Hematopoietic multipotent progenitor cell treated with erythropoietin and hydrocortisone succinate and interleukin-3 and kit ligand, for 6 days (in vitro differentiated cells): ENCODE measurements at regions not wholly inside any gene's neighbourhood (a gene's known extent, or its start where the extent isn't known, plus 50 kb on each side); places are given as distances from the start of the nearest gene placed in this dataset.

Experiments used
- DNase-seq: peaks from one replicate; pipeline ENCODE4 v3.0.0-alpha.2; 2015

GRCh38 chr2:236719192-236719635 is 149.6 kb downstream of the ACKR3 start:
- no peak for DNase-seq

DNA sequence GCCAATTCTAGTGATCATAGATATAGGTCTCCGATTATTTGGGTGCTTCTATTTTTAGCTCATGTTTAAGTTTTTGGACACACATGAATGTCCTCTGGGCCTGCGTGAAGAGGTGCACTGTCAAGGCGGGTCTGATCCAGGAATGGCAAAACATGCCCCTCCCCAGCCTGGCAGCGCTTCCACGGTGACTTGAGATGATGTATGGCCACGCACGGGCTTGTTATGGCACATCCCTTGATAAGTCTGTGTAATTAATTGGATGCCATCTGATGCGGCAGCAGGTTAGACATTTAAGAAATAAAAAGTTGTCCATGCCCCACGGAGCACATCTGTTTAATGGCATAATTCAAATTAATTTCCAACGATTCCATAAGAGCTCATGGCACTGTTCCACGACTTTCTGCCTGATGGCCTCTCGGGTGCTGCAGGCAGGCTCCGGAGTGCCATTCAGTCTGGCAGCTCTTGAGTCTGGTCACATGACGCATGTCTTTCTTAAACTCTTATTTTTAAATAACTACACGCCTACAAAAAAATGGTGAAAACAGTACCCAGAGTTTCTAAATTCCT is 151.4 kb downstream of the ACKR3 start:
- no peak for DNase-seq

DNA sequence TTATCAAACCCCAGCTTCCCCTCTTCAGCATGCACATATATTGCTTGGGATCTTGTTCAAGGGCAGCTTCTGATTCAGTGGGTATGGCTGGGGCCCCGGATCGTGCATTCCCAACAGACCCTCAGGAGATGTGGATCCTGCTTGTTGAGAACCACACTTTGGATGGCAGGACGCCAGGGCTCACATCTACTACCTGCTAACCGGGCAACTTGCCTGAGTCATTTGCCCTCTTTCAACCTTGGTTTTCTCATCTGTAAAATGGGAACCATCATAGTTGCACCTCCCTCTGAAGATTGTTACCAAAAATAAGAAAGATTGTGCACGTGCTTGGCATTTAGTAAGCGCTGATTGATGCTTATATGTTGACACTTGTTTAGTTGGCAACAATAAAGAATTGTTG is 154.6 kb downstream of the ACKR3 start:
- no peak for DNase-seq

- no peak for DNase-seq
Observed at GRCh38 chr2:236726701-236727450, 157.3 kb downstream of the ACKR3 start.

GRCh38 chr2:236728916-236729670 is 159.5 kb downstream of the ACKR3 start:
- no peak for DNase-seq

DNA sequence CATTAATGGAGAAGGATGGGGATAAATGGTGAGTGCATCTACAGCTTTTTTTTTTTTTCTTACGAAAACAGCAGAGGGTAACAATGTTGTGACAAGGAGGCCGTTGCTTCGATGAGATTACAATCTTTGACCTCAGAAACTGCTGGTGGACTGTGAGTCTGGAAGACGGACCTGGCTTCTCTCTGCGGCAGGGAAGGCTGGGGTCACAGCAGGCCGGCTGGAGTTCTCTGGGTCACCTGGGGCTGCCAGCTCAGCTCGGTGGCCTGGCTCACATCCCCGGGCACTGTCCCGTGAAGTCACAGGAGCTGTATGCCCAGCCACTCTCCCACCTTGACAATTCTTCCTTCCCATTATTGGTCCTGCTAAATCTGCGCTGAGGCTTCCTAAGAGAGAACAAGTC is 160.8 kb downstream of the ACKR3 start:
- DNase-seq = no peak

- no peak for DNase-seq
Observed at GRCh38 chr2:236731767-236732580, 162.3 kb downstream of the ACKR3 start.

DNA sequence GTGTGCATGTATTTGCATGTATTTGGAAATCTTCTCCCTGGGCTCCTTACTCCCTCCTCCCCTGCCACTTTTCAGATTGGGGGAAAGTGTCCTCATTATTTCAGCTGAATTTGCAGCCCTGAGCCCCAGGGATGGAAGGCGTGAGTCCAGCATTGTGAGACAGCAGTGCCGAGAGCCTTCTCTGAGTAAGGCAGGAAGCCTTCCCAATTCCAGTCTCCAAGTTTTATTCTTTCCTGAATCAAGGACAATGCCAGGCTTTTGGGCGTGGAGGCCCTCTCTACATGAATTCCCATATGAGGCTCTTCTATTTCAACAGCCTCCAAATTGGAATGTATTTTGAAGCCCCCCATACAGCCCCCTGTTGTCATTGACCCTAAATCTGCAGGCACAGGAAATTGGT is 163.5 kb downstream of the ACKR3 start:
- DNase-seq = no peak

- no peak for DNase-seq
Observed at GRCh38 chr2:236735825-236736238, 166.2 kb downstream of the ACKR3 start.

DNA sequence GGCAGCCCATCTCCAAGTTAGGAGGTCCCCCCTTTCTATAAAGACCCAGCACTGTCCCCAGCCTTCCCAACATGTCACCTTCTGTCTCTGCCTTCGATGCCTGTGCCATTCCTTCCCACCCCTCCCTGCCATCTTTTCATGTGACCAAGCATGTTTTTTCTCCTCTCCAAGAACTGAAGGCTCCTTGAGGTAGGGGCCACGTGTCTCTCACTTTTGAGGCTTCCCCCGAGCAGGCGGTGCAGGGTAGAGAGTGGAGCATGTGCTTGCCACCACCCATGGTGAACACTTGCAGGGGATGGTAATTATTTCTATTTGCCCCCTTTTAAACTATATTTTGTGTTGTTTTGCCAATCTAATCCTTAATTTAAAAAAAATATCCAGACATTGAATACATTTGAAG is 168.4 kb downstream of the ACKR3 start:
- DNase-seq = no peak

- no peak for DNase-seq
Observed at GRCh38 chr2:236738896-236739295, 169.3 kb downstream of the ACKR3 start.

DNA sequence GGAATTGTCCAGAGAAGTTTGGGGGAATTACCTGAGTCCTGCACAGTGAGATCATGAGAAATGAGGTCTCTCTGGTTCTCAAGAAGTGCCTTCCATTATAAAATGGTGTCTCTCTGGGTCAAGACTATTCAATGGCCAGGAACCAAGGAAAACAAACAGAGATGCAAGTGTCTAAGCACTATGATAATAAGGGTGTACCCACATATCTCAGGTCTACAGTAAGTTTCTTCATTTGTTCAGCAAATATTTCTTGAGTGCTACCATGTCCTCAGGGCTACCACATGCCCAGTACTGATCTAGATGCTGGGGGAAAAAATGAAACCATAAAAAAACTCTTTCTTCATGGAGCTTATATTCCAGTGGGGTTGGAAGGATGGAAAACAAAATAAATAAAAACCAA is 170.0 kb downstream of the ACKR3 start:
- DNase-seq = no peak

DNA sequence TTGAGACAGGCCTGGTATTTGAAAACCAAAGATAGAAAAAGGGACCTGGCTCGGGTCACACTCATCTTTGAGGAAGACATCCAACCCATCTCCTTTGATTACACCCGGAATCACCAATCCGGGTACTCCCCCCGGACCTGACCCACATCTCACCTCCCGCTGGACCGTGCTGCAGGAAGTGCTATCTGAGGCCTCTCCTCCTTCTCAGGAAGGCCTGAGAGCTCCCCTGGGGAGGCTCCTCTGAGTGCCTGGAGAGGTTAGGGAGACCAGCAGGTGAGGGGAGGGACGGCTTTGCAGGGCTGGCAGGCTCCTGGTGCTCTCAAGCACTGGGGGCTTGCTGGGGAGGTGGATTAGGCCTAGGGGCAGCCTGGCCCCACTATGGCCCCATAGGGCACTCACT is 170.9 kb downstream of the ACKR3 start:
- DNase-seq = no peak

DNA sequence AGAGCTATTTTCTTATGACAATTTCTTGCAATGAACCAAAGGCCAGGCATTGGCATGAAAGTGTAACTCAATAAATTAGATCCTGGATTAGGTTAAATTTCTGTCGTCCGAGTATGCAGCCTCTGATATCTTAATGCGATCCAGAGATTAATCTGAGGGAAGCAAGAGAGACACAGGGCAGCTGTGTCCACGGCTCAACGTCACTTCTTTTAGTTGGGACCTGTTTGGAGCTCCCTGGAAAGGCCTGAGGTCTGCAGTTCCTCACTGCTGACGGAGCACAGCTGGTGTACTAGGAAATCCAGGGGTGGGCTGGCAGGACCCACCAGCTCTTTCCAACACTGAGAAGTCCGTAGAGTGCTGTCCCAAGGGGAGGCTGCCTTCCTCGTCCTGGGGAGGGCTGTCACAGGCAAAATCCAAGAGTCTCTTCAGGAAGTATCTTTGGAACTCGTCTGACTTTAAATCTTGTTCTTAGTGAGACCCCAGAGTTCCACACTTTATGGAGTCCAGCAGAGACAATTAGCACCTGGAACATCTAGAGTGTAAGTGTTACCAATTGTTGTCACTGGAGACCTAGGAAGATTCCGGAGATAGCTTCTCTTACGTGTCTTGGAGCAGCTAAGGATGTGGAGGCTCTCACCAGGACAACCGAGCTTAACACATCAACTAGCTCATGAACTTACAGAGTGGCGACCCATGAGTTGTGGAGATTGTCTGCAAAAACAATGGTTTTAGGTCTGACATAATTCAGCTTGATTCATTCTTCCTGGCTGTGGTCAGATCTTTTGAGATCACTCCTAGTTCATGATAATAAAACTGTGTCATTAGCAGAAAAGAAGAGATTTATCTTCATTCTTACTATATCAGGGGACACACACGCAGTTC is 173.7 kb downstream of the ACKR3 start:
- no peak for DNase-seq

DNA sequence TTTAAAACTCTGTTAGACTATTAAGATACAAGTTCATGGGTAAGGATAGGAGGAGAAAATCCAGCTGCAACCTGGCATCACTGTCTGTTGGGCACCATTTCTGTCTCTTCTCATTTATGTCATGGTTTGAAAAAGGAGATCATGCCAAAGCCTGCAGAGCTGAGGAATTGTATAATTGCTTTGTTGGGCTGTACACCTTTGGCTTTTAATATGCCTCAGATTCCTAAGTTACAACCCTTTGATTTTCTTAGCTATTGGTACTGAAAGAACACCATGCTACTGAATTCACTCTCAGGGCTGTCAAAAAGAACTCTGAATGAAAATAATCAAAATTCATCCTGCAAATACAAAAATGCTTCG is 174.3 kb downstream of the ACKR3 start:
- no peak for DNase-seq

GRCh38 chr2:236744281-236744705 is 174.7 kb downstream of the ACKR3 start:
- DNase-seq = no peak

DNA sequence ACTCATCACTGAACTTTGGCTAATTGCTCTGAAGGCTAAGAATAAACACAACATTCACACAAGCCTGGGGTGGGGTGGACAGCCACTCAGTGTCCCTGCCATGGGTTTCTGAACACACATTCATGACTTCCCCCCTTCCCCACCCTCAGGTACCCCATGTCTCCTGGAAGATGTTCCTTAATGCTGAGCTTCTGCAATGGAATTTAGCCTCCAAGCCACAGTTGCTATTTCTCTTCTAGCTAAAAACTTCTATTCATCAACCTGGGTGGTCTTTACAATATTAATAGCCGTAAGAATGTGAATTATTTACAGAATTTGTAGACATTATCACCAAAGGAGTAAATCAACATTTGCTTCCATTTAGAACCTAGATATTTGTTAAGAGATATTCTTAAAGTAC is 175.1 kb downstream of the ACKR3 start:
- no peak for DNase-seq

DNA sequence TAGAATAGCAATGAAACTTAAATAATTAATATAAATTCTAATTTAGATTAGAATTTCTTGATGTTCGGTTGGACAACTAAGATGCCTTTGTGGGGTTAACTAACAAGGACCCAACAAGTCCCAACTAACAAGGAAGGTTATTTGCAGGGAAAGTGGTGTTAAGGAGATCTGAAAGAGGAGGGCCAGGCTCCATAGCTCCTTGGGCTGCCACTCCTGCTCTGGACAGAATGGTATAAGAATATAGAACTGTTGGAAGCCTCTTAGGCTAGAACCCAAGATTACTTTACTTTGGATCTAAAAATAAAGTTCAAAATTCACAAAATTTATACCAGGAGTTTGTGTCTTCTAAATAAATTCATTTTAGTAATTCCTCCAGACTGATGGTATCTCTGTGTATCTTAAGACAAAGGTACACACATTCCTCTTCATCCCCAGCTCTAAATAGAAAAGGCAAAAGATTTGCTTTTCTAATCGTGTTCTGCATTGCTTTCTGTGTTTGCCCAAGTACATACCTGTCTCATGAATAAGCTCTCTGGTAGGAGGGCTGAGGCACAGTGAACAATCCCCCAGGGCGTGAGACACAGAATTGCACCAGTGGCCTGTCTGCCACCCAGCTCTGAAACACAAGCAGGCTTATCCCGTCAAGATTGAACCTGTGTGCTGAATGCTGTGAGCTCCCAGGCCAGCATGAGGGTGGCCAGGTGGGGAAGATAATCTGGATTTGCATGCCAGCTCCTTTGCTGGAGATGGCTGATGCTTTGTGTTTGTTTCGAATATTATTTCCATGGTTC is 176.0 kb downstream of the ACKR3 start:
- DNase-seq = no peak

GRCh38 chr2:236746833-236747232 is 177.2 kb downstream of the ACKR3 start:
- no peak for DNase-seq

DNA sequence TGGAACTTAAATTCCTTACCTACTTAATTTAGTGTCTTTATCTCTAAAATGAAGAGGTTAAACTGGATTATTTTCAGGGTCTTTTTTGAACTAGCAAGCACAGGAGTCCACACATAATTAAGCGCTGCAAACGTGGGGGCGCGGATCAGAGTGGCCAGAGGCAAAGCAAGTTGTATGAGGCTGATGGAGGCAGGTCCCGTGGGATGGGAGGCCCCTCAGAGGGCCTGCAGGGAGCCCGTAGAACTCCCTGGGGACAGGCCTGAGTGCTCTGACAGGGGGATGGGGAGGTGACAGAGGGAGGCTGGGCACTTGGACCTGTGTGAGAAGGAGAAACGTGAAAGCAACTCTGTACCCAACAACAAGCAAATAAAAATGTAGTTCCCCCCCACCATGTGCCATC is 177.8 kb downstream of the ACKR3 start:
- DNase-seq = no peak

DNA sequence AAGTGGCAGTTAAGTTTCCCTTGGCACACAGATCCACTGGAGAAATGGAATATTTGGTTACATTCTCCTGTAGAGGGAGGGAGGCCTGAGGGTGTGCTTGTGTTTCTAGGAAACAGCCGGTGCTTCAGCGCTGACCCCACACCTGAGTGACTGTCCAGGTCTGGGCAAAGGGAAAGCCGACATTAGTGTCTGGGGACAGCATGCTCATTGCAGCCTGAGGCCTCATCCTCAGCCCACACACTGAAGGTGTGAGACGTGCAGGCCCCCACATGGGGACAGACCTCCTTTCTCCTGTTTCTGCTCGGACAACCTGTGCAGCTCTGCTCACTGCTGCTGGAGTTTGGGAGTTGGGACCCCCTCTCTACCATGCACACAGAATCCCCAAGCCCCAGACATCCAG is 178.3 kb downstream of the ACKR3 start:
- DNase-seq = no peak
